ENCODE measurements at regions not wholly inside any gene's neighbourhood (a gene's known extent, or its start where the extent isn't known, plus 50 kb on each side); places are given as distances from the start of the nearest gene placed in this dataset.
"Not testable (repeated sequence)": the region's sequence is repeated elsewhere in the genome, so short reads cannot be mapped to it uniquely, and the experiment has no call there.

DNA sequence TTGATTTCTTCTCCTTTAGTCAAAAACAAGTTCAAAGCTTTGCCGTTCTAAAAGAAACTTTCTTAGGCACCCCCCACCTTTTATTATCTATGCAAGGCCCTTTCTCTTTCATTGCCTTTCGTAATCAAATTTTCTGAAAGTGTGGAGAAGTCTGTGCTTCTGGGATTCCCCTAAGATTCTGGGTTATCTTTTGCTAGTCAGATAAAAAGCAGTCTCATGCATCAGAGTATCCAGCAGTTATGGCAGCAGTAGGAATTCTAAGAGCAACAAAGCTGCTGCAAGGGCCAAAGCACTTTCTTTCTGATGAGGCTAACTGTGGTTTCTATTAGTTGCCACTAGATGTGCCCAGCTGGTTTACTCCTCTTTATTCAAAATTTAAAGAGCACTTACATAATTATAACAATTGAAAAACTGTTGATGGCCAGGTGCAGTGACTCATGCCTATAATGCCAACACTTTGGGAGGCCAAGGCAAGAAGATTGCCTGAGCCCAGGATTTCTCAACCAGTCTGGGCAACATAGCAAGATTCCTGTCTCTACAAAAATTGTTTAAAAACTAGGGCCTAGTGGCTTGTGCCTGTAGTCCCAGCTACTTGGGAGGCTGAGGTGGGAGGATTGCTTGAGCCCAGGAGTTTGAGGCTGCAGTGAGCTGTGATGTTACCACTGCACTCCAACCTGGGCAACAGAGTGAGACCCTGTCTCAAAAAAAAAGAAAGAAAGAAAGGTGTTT lies 296.2 kb downstream of the PAPSS1 start:
- no peaks in the 10 kb centered on the region for H3K27me3 Mint-ChIP-seq (ENCODE audit: insufficient read depth)
- no peaks in the 10 kb centered on the region for H3K36me3 Mint-ChIP-seq (ENCODE audit: low read depth)
- 87 to 100% methylated on average over 2 of the region's 2 CpGs for WGBS, 2 experiments (ENCODE audit: insufficient coverage in 1 of 2, insufficient read length in 1 of 2)

DNA sequence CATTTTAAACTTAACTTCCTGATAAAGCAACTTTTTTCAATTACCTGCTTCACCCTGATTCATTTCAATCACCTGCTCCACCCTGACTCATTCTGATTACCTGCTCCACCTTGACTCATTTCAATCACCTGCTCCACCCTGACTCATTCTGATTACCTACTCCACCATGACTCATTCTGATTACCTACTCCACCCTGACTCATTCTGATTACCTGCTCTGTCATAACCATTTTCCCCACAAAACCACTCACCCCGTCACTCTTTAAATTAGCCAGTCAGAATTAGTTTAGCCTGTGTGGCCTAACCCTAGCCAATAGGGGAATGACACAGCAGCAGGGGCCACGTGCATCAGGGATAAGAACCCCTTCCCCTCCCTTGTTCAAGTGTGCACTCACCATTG lies 300.5 kb downstream of the PAPSS1 start:
- DNase-seq; H3K27me3 Mint-ChIP-seq (ENCODE audit: insufficient read depth); H3K27ac ChIP-seq (ENCODE audit: low read depth, low read length); H3K27ac Mint-ChIP-seq; H3K36me3 ChIP-seq (ENCODE audit: control insufficient read depth, insufficient read depth, low read length); H3K9ac ChIP-seq (ENCODE audit: extremely low read depth, low read length, poor library complexity, severe bottlenecking); H3K9me3 ChIP-seq (ENCODE audit: control insufficient read depth, low read length); H3K27me3 ChIP-seq (ENCODE audit: control insufficient read depth, insufficient read depth, low read length, poor library complexity, severe bottlenecking); H3K4me1 ChIP-seq (ENCODE audit: control insufficient read depth, insufficient read depth, low read length); H3K4me3 Mint-ChIP-seq; H3K36me3 Mint-ChIP-seq (ENCODE audit: low read depth); H3K9me3 Mint-ChIP-seq; H3K4me3 ChIP-seq (ENCODE audit: low read length): not testable (repeated sequence)
- H3K4me1 Mint-ChIP-seq = peaks cover 12% of the 10 kb centered on the region
- 96% methylated on average over 2 of the region's 2 CpGs; no CpG with 5 or more reads in 1 of the 2 experiments for WGBS, 2 experiments (ENCODE audit: insufficient coverage in 1 of 2, insufficient read length in 1 of 2)

More for the DNA sequence above, 296.2 kb downstream of the PAPSS1 start:
- Mint-ChIP-seq H3K27ac (no peak overlapping the region), H3K4me3 (no peak overlapping the region), H3K4me1 (peaks cover 6% of the 10 kb centered on the region), H3K9me3 (peaks cover 2% of the 10 kb centered on the region)
- Histone ChIP-seq H3K9ac (ENCODE audit: extremely low read depth, low read length, poor library complexity, severe bottlenecking) (no peak overlapping the region), H3K9me3 (ENCODE audit: control insufficient read depth, low read length) (peaks cover 3% of the 10 kb centered on the region), H3K27me3 (ENCODE audit: control insufficient read depth, insufficient read depth, low read length, poor library complexity, severe bottlenecking) (no peaks in the 10 kb centered on the region), H3K36me3 (ENCODE audit: control insufficient read depth, insufficient read depth, low read length) (no peaks in the 10 kb centered on the region), H3K4me1 (ENCODE audit: control insufficient read depth, insufficient read depth, low read length) (no peaks in the 10 kb centered on the region), H3K4me3 (ENCODE audit: low read length) (no peak overlapping the region), H3K27ac (ENCODE audit: low read depth, low read length) (no peak overlapping the region)
- TF ChIP-seq CTCF (conservative IDR thresholded peaks at IDR 0.05) = no peak
- DNase-seq = no peak

GRCh38 chr4:107419052-107419451 lies 301.0 kb downstream of the PAPSS1 start:
- no peak for DNase-seq
- Histone ChIP-seq H3K9ac (ENCODE audit: extremely low read depth, low read length, poor library complexity, severe bottlenecking) (no peak overlapping the region), H3K9me3 (ENCODE audit: control insufficient read depth, low read length) (peaks cover 3% of the 10 kb centered on the region), H3K36me3 (ENCODE audit: control insufficient read depth, insufficient read depth, low read length) (no peaks in the 10 kb centered on the region), H3K27ac (ENCODE audit: low read depth, low read length) (no peak overlapping the region), H3K27me3 (ENCODE audit: control insufficient read depth, insufficient read depth, low read length, poor library complexity, severe bottlenecking) (no peaks in the 10 kb centered on the region), H3K4me3 (ENCODE audit: low read length) (no peak overlapping the region), H3K4me1 (ENCODE audit: control insufficient read depth, insufficient read depth, low read length) (peaks cover 3% of the 10 kb centered on the region)
- H3K36me3 Mint-ChIP-seq (ENCODE audit: low read depth) = no peaks in the 10 kb centered on the region
- no peak overlapping the region for H3K27ac Mint-ChIP-seq
- peaks cover 12% of the 10 kb centered on the region for H3K4me1 Mint-ChIP-seq
- WGBS, 2 experiments (ENCODE audit: insufficient coverage in 1 of 2, insufficient read length in 1 of 2) = 75% methylated on average over 2 of the region's 2 CpGs; no CpG with 5 or more reads in 1 of the 2 experiments
- no peak overlapping the region for H3K4me3 Mint-ChIP-seq
- no peaks in the 10 kb centered on the region for H3K27me3 Mint-ChIP-seq (ENCODE audit: insufficient read depth)
- no peak for TF ChIP-seq CTCF (conservative IDR thresholded peaks at IDR 0.05)
- H3K9me3 Mint-ChIP-seq = peaks cover 5% of the 10 kb centered on the region

DNA sequence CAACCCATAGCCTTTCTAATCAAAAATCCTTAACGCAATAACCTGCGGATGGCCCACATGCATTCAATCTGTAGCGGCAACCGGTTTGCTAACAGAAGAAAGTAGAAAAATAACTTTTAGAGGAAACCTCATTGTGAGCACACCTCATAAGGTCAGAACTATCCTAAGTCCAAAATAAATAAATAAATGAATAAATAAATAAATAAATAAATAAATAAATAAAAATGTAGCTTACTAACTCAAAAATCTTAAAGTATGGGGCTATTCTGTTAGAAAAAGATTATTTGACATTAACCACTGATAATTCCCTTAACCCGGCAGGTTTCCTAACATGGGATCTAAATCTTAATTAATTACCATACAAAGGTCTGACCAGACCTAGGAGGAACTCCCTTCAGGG lies 304.5 kb downstream of the PAPSS1 start:
- H3K4me3 ChIP-seq (ENCODE audit: low read length); H3K9me3 ChIP-seq (ENCODE audit: control insufficient read depth, low read length); H3K27ac ChIP-seq (ENCODE audit: low read depth, low read length); H3K36me3 Mint-ChIP-seq (ENCODE audit: low read depth); H3K36me3 ChIP-seq (ENCODE audit: control insufficient read depth, insufficient read depth, low read length); H3K4me3 Mint-ChIP-seq; H3K27me3 ChIP-seq (ENCODE audit: control insufficient read depth, insufficient read depth, low read length, poor library complexity, severe bottlenecking); H3K4me1 ChIP-seq (ENCODE audit: control insufficient read depth, insufficient read depth, low read length); DNase-seq; H3K27me3 Mint-ChIP-seq (ENCODE audit: insufficient read depth); H3K27ac Mint-ChIP-seq; H3K4me1 Mint-ChIP-seq; H3K9ac ChIP-seq (ENCODE audit: extremely low read depth, low read length, poor library complexity, severe bottlenecking): not testable (repeated sequence)
- H3K9me3 Mint-ChIP-seq = peaks cover 29% of the 10 kb centered on the region
- 93% methylated on average over 5 of the region's 5 CpGs; no CpG with 5 or more reads in 1 of the 2 experiments for WGBS, 2 experiments (ENCODE audit: insufficient coverage in 1 of 2, insufficient read length in 1 of 2)

- DNase-seq; H3K27me3 ChIP-seq (ENCODE audit: control insufficient read depth, insufficient read depth, low read length, poor library complexity, severe bottlenecking); H3K4me3 ChIP-seq (ENCODE audit: low read length); H3K36me3 Mint-ChIP-seq (ENCODE audit: low read depth); H3K9ac ChIP-seq (ENCODE audit: extremely low read depth, low read length, poor library complexity, severe bottlenecking); H3K27ac Mint-ChIP-seq; H3K36me3 ChIP-seq (ENCODE audit: control insufficient read depth, insufficient read depth, low read length); H3K27ac ChIP-seq (ENCODE audit: low read depth, low read length); H3K4me1 ChIP-seq (ENCODE audit: control insufficient read depth, insufficient read depth, low read length); H3K4me3 Mint-ChIP-seq; H3K4me1 Mint-ChIP-seq; H3K9me3 ChIP-seq (ENCODE audit: control insufficient read depth, low read length); H3K27me3 Mint-ChIP-seq (ENCODE audit: insufficient read depth): not testable (repeated sequence)
- 93 to 100% methylated on average over 2 to 7 of the region's 7 CpGs for WGBS, 2 experiments (ENCODE audit: insufficient coverage in 1 of 2, insufficient read length in 1 of 2)
- H3K9me3 Mint-ChIP-seq = peaks cover 34% of the 10 kb centered on the region
Observed at GRCh38 chr4:107409872-107410271, 310.2 kb downstream of the PAPSS1 start.

Measured in endodermal cell (in vitro differentiated cells).